ENCODE measurements at regions not wholly inside any gene's neighbourhood (a gene's known extent, or its start where the extent isn't known, plus 50 kb on each side); places are given as distances from the start of the nearest gene placed in this dataset.

DNA sequence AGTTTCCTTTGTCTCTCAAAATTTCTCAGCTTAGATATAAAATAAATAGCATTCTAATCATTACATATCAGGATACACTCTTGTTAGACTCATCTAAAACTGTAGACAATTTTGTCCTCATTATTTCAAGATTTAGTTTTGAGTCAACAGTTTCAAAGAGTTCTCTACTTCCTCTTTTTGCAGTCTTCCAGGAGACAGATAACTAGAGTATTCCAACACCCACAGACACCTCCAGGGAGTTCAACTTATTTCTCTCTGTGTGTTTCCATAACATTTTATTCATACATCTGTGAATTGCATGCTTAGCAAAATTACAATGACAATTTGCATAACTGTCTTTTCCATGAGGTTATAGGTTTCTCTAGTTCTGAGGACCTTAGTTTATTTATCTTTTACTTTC is 166.6 kb upstream of the HNMT start:
- H4K20me1 ChIP-seq (ENCODE audit: insufficient read depth, low read length): no peaks in the 10 kb centered on the region
- H3K27me3 ChIP-seq (ENCODE audit: insufficient read depth, low read length, poor library complexity): no peaks in the 10 kb centered on the region
- H3K9me3 ChIP-seq (ENCODE audit: insufficient read depth, low read length, severe bottlenecking): peaks cover 3% of the 10 kb centered on the region
- H3K79me2 ChIP-seq (ENCODE audit: insufficient read depth, low read length): no peaks in the 10 kb centered on the region
- H3K27ac ChIP-seq (ENCODE audit: low read length): no peak overlapping the region
- ATAC-seq (ENCODE audit: insufficient read depth, low read depth) (no peak), DNase-seq (no peak)
- no peak overlapping the region for H3K4me2 ChIP-seq (ENCODE audit: insufficient read depth, low read length)
- no peak overlapping the region for H3K9ac ChIP-seq (ENCODE audit: low read depth, low read length)
- H2AFZ ChIP-seq (ENCODE audit: low read depth, low read length): no peak overlapping the region
- no peaks in the 10 kb centered on the region for H3K4me1 ChIP-seq (ENCODE audit: insufficient read depth, low read length)
- no peak overlapping the region for H3K4me3 ChIP-seq (ENCODE audit: low read depth in 1 of 2, low read length in 2 of 2)
- no peak for TF ChIP-seq EZH2 (IDR thresholded peaks at IDR 0.05; ENCODE audit: borderline replicate concordance, low read depth, low read length, severe bottlenecking)
- no peak for TF ChIP-seq CTCF (IDR thresholded peaks at IDR 0.05; ENCODE audit: borderline replicate concordance, extremely low read depth, low read length, poor library complexity, severe bottlenecking)
- H3K36me3 ChIP-seq (ENCODE audit: insufficient read depth, low read length): no peaks in the 10 kb centered on the region

DNA sequence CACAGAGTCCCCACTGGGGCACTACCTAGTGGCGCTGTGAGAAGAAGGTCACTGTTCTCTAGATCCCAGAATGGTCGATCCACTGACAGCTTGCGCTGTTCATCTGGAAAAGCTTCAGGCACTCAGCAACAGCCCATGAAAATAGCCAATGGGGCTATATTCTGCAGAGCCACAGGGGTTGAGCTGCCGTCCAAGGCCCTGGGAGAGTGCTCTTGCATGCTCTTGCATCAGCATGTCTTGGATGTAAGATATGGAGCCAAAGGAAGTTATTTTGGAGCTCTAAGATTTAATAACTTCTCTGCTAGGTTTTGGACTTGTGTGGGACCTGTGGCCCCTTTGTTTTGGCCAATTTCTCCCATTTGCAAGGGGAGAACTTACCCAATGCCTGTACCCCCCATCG is 164.7 kb upstream of the HNMT start:
- Histone ChIP-seq H2AFZ (ENCODE audit: low read depth, low read length) (no peak overlapping the region), H3K36me3 (ENCODE audit: insufficient read depth, low read length) (no peaks in the 10 kb centered on the region), H3K4me2 (ENCODE audit: insufficient read depth, low read length) (no peak overlapping the region), H3K4me1 (ENCODE audit: insufficient read depth, low read length) (no peaks in the 10 kb centered on the region), H3K27ac (ENCODE audit: low read length) (no peak overlapping the region), H3K9me3 (ENCODE audit: insufficient read depth, low read length, severe bottlenecking) (peaks cover 3% of the 10 kb centered on the region), H3K9ac (ENCODE audit: low read depth, low read length) (no peak overlapping the region), H3K27me3 (ENCODE audit: insufficient read depth, low read length, poor library complexity) (no peaks in the 10 kb centered on the region), H3K4me3 (ENCODE audit: low read depth in 1 of 2, low read length in 2 of 2) (no peak overlapping the region), H3K79me2 (ENCODE audit: insufficient read depth, low read length) (no peaks in the 10 kb centered on the region), H4K20me1 (ENCODE audit: insufficient read depth, low read length) (no peaks in the 10 kb centered on the region)
- TF ChIP-seq EZH2 (IDR thresholded peaks at IDR 0.05; ENCODE audit: borderline replicate concordance, low read depth, low read length, severe bottlenecking) (no peak), CTCF (IDR thresholded peaks at IDR 0.05; ENCODE audit: borderline replicate concordance, extremely low read depth, low read length, poor library complexity, severe bottlenecking) (no peak)
- no peak for DNase-seq
- no peak for ATAC-seq (ENCODE audit: insufficient read depth, low read depth)

GRCh38 chr2:137800386-137800785 is 163.9 kb upstream of the HNMT start:
- no peaks in the 10 kb centered on the region for H3K27me3 ChIP-seq (ENCODE audit: insufficient read depth, low read length, poor library complexity)
- TF ChIP-seq CTCF (IDR thresholded peaks at IDR 0.05; ENCODE audit: borderline replicate concordance, extremely low read depth, low read length, poor library complexity, severe bottlenecking) (no peak), EZH2 (IDR thresholded peaks at IDR 0.05; ENCODE audit: borderline replicate concordance, low read depth, low read length, severe bottlenecking) (no peak)

DNA sequence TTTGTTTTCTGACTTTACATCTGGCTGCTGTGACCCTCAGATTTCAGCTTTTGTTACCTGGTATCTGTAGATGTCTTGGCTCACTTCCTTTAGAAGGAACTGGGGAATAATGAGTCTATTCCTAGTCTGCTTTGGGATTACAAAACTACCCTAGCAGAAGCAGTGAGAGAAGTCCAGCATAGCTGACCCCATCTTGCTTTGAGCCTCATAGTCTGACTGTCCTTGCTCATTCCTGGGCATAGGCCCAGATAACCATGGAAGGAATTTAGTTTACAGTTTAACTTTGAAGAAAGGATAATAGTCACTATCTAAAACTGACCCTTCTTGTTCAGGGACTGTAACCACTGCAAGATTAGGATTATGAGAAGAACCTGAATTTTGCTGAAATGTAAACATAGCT is 163.0 kb upstream of the HNMT start:
- no peak overlapping the region for H3K4me2 ChIP-seq (ENCODE audit: insufficient read depth, low read length)
- no peak for DNase-seq
- no peak overlapping the region for H3K9ac ChIP-seq (ENCODE audit: low read depth, low read length)
- TF ChIP-seq EZH2 (IDR thresholded peaks at IDR 0.05; ENCODE audit: borderline replicate concordance, low read depth, low read length, severe bottlenecking): no peak
- TF ChIP-seq CTCF (IDR thresholded peaks at IDR 0.05; ENCODE audit: borderline replicate concordance, extremely low read depth, low read length, poor library complexity, severe bottlenecking): no peak
- H3K9me3 ChIP-seq (ENCODE audit: insufficient read depth, low read length, severe bottlenecking): peaks cover 3% of the 10 kb centered on the region
- H3K27me3 ChIP-seq (ENCODE audit: insufficient read depth, low read length, poor library complexity): no peaks in the 10 kb centered on the region
- H3K4me1 ChIP-seq (ENCODE audit: insufficient read depth, low read length): no peaks in the 10 kb centered on the region
- no peak overlapping the region for H3K27ac ChIP-seq (ENCODE audit: low read length)
- no peaks in the 10 kb centered on the region for H3K79me2 ChIP-seq (ENCODE audit: insufficient read depth, low read length)
- ATAC-seq (ENCODE audit: insufficient read depth, low read depth): no peak
- no peaks in the 10 kb centered on the region for H3K36me3 ChIP-seq (ENCODE audit: insufficient read depth, low read length)
- no peaks in the 10 kb centered on the region for H4K20me1 ChIP-seq (ENCODE audit: insufficient read depth, low read length)
- no peak overlapping the region for H3K4me3 ChIP-seq (ENCODE audit: low read depth in 1 of 2, low read length in 2 of 2)
- H2AFZ ChIP-seq (ENCODE audit: low read depth, low read length): no peak overlapping the region

More at GRCh38 chr2:137800386-137800785, 163.9 kb upstream of the HNMT start:
- Histone ChIP-seq H3K9ac (ENCODE audit: low read depth, low read length) (no peak overlapping the region), H3K4me1 (ENCODE audit: insufficient read depth, low read length) (no peaks in the 10 kb centered on the region), H3K36me3 (ENCODE audit: insufficient read depth, low read length) (no peaks in the 10 kb centered on the region), H3K79me2 (ENCODE audit: insufficient read depth, low read length) (no peaks in the 10 kb centered on the region), H2AFZ (ENCODE audit: low read depth, low read length) (no peak overlapping the region), H3K4me2 (ENCODE audit: insufficient read depth, low read length) (no peak overlapping the region), H4K20me1 (ENCODE audit: insufficient read depth, low read length) (no peaks in the 10 kb centered on the region), H3K4me3 (ENCODE audit: low read depth in 1 of 2, low read length in 2 of 2) (no peak overlapping the region), H3K9me3 (ENCODE audit: insufficient read depth, low read length, severe bottlenecking) (peaks cover 3% of the 10 kb centered on the region), H3K27ac (ENCODE audit: low read length) (no peak overlapping the region)
- ATAC-seq (ENCODE audit: insufficient read depth, low read depth) (no peak), DNase-seq (no peak)

Data from DND-41 (cell line).